ENCODE measurements at regions not wholly inside any gene's neighbourhood (a gene's known extent, or its start where the extent isn't known, plus 50 kb on each side); places are given as distances from the start of the nearest gene placed in this dataset.

DNA sequence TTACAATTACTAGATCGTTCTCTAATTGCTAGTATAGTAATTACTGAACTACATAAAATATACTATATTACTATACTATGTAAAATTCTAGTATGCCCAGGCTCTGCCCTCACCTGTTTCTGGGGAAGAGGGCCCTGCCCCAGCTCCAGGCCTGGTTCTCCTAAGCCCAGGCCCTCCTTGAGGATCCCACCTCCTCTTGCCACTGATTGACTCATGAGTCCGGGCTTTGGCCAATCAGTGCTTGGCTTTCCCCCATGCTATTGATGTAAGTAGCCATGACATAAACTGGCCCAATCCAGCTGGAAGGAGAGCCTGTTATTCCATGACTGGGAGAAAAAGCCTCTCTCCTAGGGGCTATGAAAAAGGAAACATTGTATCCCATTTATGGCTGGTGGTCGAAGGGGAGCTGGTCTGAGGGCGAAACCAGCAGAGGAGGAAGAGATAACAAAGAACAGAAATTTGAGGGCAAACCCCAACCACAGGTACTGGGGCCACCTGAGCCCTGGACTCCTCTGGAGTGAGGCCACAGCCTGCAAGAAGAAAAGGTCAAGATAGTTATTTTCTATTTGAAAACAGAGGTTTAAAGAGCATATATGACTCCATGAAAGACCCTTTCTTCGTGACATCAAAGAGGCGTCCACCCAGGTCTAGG lies 129.3 kb upstream of the CD93 start:
- TF ChIP-seq POLR2AphosphoS5 (IDR thresholded peaks at IDR 0.05; ENCODE audit: borderline replicate concordance, low read depth, low read length): no peak
- TF ChIP-seq EZH2 (IDR thresholded peaks at IDR 0.05): no peak
- no peak for TF ChIP-seq FOXP2 (optimal IDR thresholded peaks at IDR 0.05; ENCODE audit: control extremely low read depth, extremely low read length, insufficient read depth)

Data from SK-N-MC (cell line).